ENCODE measurements at regions not wholly inside any gene's neighbourhood (a gene's known extent, or its start where the extent isn't known, plus 50 kb on each side); places are given as distances from the start of the nearest gene placed in this dataset.

DNA sequence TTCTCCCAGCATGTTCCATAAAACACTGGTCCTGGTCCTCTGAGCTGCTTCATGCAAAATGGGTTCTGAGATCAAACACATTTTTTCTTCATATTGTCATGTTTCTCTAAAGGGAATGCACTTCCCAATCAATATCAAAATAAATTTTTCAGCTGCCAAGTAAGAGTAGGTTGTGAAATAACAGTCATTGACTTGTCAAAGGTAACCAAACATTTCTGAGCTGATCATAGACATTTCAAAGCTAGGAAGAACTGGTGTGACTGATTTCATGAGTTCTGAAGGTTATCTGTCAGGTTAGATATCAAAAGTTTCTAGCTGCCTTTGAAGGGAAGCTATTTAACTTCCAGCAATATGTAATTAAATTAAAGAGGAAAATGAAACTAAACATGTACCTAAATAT, 770.9 kb downstream of the TBL1XR1 start:
- TF ChIP-seq, protein P1, sequence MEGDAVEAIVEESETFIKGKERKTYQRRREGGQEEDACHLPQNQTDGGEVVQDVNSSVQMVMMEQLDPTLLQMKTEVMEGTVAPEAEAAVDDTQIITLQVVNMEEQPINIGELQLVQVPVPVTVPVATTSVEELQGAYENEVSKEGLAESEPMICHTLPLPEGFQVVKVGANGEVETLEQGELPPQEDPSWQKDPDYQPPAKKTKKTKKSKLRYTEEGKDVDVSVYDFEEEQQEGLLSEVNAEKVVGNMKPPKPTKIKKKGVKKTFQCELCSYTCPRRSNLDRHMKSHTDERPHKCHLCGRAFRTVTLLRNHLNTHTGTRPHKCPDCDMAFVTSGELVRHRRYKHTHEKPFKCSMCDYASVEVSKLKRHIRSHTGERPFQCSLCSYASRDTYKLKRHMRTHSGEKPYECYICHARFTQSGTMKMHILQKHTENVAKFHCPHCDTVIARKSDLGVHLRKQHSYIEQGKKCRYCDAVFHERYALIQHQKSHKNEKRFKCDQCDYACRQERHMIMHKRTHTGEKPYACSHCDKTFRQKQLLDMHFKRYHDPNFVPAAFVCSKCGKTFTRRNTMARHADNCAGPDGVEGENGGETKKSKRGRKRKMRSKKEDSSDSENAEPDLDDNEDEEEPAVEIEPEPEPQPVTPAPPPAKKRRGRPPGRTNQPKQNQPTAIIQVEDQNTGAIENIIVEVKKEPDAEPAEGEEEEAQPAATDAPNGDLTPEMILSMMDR (IDR thresholded peaks at IDR 0.05; ENCODE audit: insufficient read depth, low read depth, low read length), result no peak
- TF ChIP-seq EZH2 (IDR thresholded peaks at IDR 0.05; ENCODE audit: insufficient read depth, low read length), result no peak

Data from astrocyte (in vitro differentiated cells and primary cell).